ENCODE measurements at regions not wholly inside any gene's neighbourhood (a gene's known extent, or its start where the extent isn't known, plus 50 kb on each side); places are given as distances from the start of the nearest gene placed in this dataset.

DNA sequence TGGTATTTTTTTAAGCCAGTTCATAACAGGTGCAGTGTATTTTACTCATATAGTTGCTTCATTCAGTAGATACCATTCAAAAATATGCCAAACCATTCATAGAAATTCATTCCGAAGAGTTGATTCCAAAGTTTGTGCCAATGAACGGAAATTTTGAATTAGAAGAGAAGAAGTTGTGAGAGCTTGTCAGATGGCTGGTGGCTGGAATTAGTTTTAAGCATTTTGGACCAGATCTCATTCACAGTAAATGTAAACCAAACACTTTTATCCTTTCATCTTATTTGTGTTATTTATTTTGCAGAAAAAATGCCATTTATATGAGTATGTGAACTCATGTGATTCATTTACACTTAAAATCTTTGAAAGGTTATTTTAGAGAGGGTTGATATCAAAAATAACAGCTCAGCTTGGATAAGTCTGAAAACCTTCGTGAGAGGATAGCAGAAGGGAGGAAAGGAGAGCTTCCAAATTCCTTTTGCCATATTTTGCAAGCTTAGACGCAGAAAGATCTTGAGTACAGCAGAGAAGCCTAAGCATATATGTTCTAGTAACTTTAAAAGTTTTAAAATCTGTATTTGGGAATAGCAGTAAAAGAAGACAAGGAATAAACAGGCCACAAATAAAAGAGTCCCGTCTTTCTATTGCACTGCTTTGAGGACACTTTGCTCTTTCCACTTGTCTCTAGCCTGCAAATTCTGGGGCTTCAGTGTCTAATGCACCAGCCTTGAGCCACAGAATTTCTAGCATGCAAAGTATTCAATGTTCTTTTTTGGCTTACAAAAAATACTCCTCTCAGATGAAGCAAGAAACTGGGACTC, 253.6 kb upstream of the FLRT2 start:
- TF ChIP-seq CTCF (IDR thresholded peaks at IDR 0.05; ENCODE audit: borderline replicate concordance, extremely low read depth, low read length, poor library complexity, severe bottlenecking) (no peak), EZH2 (IDR thresholded peaks at IDR 0.05; ENCODE audit: borderline replicate concordance, low read depth, low read length, severe bottlenecking) (no peak)

Data from DND-41 (cell line).